ENCODE measurements at regions not wholly inside any gene's neighbourhood (a gene's known extent, or its start where the extent isn't known, plus 50 kb on each side); places are given as distances from the start of the nearest gene placed in this dataset.

DNA sequence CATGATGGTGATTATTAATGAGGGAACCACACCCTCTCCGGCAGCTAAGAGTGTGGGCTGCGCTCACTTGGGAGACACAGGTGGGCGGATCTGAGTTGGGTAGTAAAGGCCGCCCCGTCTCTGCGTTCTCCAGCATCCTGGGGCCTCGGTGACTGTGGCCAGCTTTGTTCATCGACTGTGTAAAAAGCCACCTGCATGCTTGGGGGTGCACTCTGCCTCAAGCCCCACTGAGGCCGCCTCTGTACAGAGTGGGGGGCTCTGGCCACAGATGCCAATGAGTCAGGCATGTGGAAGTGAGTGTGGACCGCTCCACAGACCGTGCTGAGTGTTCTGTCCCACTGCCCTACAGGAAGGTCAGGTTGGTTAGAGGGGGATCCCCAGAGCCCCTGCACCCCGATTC lies 192.7 kb downstream of the SHANK2 start:
- peaks cover 0 to 3% of the 10 kb centered on the region in 2 donors for H3K36me3 ChIP-seq (replicated peaks in 1 of 2; ENCODE audit: insufficient read depth in 1 of 2, low read depth in 2 of 2)
- H3K27me3 ChIP-seq = no peaks in the 10 kb centered on the region
- H3K27ac ChIP-seq = no peak overlapping the region
- TF ChIP-seq, protein P1, sequence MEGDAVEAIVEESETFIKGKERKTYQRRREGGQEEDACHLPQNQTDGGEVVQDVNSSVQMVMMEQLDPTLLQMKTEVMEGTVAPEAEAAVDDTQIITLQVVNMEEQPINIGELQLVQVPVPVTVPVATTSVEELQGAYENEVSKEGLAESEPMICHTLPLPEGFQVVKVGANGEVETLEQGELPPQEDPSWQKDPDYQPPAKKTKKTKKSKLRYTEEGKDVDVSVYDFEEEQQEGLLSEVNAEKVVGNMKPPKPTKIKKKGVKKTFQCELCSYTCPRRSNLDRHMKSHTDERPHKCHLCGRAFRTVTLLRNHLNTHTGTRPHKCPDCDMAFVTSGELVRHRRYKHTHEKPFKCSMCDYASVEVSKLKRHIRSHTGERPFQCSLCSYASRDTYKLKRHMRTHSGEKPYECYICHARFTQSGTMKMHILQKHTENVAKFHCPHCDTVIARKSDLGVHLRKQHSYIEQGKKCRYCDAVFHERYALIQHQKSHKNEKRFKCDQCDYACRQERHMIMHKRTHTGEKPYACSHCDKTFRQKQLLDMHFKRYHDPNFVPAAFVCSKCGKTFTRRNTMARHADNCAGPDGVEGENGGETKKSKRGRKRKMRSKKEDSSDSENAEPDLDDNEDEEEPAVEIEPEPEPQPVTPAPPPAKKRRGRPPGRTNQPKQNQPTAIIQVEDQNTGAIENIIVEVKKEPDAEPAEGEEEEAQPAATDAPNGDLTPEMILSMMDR (IDR thresholded peaks at IDR 0.05) = no peak
- TF ChIP-seq POLR2A (IDR thresholded peaks at IDR 0.05) = no peak
- H3K9me3 ChIP-seq = no peaks in the 10 kb centered on the region
- H3K4me3 ChIP-seq = no peak overlapping the region
- ATAC-seq (no peak), DNase-seq (no peak)
- no peaks in the 10 kb centered on the region for H3K4me1 ChIP-seq
- intact Hi-C loops (cut with DNase I) = no loop called here
- 88 to 90% methylated on average over 9 to 12 of the region's 12 CpGs for WGBS, 2 donors

GRCh38 chr11:71055925-71056324 lies 196.5 kb downstream of the SHANK2 start:
- no peak for TF ChIP-seq POLR2A (IDR thresholded peaks at IDR 0.05)
- TF ChIP-seq, protein P1 (IDR thresholded peaks at IDR 0.05) = no peak
- WGBS, 2 donors = 89 to 97% methylated on average over 6 of the region's 6 CpGs
- Histone ChIP-seq H3K36me3 (replicated peaks in 1 of 2; ENCODE audit: insufficient read depth in 1 of 2, low read depth in 2 of 2) (peaks cover 0 to 3% of the 10 kb centered on the region in 2 donors), H3K4me3 (no peak overlapping the region), H3K27me3 (no peaks in the 10 kb centered on the region), H3K4me1 (no peaks in the 10 kb centered on the region), H3K27ac (no peak overlapping the region), H3K9me3 (no peaks in the 10 kb centered on the region)
- intact Hi-C loops (cut with DNase I) = no loop called here
- DNase-seq (no peak), ATAC-seq (no peak)
